HG02938 (cell line): ENCODE measurements at regions not wholly inside any gene's neighbourhood (a gene's known extent, or its start where the extent isn't known, plus 50 kb on each side); places are given as distances from the start of the nearest gene placed in this dataset.

Experiments
- ATAC-seq: cut with Tn5 transposase; IDR thresholded peaks from one replicate; pipeline ENCODE4 v1.9.1; 2021; ENCODE audit warnings: mild to moderate bottlenecking, moderate library complexity; ENCODE audit not compliant: unreplicated experiment

- no peak for ATAC-seq
These were observed 317.1 kb upstream of the NPVF start for GRCh38 chr7:25545124-25546008.

GRCh38 chr7:25546306-25546705 lies 318.0 kb upstream of the NPVF start:
- ATAC-seq, result no peak

GRCh38 chr7:25549271-25549921 lies 321.1 kb upstream of the NPVF start:
- no peak for ATAC-seq

GRCh38 chr7:25550149-25550548 lies 321.9 kb upstream of the NPVF start:
- ATAC-seq, result no peak

- no peak for ATAC-seq
These were observed 324.7 kb upstream of the NPVF start for GRCh38 chr7:25552998-25553397.

- ATAC-seq, result no peak
These were observed 325.4 kb upstream of the NPVF start for GRCh38 chr7:25553580-25554291.

- no peak for ATAC-seq
These were observed 329.2 kb upstream of the NPVF start for GRCh38 chr7:25557379-25557917.

- ATAC-seq, result no peak
These were observed 329.6 kb upstream of the NPVF start for GRCh38 chr7:25557930-25558329.

GRCh38 chr7:25558605-25559004 lies 330.3 kb upstream of the NPVF start:
- ATAC-seq, result no peak

- no peak for ATAC-seq
These were observed 331.5 kb upstream of the NPVF start for GRCh38 chr7:25559581-25560367.

- ATAC-seq, result no peak
These were observed 334.4 kb upstream of the NPVF start for GRCh38 chr7:25562673-25563182.

- ATAC-seq, result no peak
These were observed 336.7 kb upstream of the NPVF start for GRCh38 chr7:25565002-25565401.

GRCh38 chr7:25565949-25566348 lies 337.7 kb upstream of the NPVF start:
- no peak for ATAC-seq

GRCh38 chr7:25567430-25567829 lies 339.1 kb upstream of the NPVF start:
- no peak for ATAC-seq

GRCh38 chr7:25569765-25570164 lies 341.5 kb upstream of the NPVF start:
- no peak for ATAC-seq

- ATAC-seq, result no peak
These were observed 344.1 kb upstream of the NPVF start for GRCh38 chr7:25572423-25572822.

- ATAC-seq, result no peak
These were observed 346.5 kb upstream of the NPVF start for GRCh38 chr7:25574828-25575227.

- no peak for ATAC-seq
These were observed 347.3 kb upstream of the NPVF start for GRCh38 chr7:25575634-25576033.

GRCh38 chr7:25578991-25579777 lies 350.9 kb upstream of the NPVF start:
- no peak for ATAC-seq

- no peak for ATAC-seq
These were observed 351.4 kb upstream of the NPVF start for GRCh38 chr7:25579778-25580075.
